ENCODE measurements at regions not wholly inside any gene's neighbourhood (a gene's known extent, or its start where the extent isn't known, plus 50 kb on each side); places are given as distances from the start of the nearest gene placed in this dataset.

GRCh38 chrX:27132862-27133261 lies 330.3 kb downstream of the PPP4R3C start:
- TF ChIP-seq, protein P1, sequence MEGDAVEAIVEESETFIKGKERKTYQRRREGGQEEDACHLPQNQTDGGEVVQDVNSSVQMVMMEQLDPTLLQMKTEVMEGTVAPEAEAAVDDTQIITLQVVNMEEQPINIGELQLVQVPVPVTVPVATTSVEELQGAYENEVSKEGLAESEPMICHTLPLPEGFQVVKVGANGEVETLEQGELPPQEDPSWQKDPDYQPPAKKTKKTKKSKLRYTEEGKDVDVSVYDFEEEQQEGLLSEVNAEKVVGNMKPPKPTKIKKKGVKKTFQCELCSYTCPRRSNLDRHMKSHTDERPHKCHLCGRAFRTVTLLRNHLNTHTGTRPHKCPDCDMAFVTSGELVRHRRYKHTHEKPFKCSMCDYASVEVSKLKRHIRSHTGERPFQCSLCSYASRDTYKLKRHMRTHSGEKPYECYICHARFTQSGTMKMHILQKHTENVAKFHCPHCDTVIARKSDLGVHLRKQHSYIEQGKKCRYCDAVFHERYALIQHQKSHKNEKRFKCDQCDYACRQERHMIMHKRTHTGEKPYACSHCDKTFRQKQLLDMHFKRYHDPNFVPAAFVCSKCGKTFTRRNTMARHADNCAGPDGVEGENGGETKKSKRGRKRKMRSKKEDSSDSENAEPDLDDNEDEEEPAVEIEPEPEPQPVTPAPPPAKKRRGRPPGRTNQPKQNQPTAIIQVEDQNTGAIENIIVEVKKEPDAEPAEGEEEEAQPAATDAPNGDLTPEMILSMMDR (IDR thresholded peaks at IDR 0.05) = no peak

- TF ChIP-seq, protein P1 (IDR thresholded peaks at IDR 0.05) = no peak
These were observed 376.9 kb downstream of the PPP4R3C start for GRCh38 chrX:27086237-27086636.

DNA sequence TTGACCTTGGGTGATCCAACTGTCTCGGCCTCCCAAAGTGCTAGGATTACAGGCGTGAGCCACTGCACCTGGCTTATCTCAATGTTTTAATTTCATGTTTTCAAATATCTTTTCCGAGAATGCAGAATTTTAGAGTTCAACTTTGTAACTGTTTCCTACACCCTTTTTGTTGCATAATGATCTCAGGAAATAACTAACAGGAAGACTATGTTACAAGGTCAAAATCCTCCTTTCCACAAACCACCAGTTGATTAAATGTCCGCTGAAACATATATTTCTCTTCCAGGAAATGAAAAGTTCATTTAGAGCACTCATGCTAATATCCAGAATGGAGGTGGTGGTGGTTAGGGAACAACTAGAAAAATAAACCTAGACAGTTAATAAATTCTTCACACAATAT lies 377.8 kb downstream of the PPP4R3C start:
- TF ChIP-seq, protein P1 (IDR thresholded peaks at IDR 0.05) = no peak

GRCh38 chrX:27078371-27078770 lies 384.8 kb downstream of the PPP4R3C start:
- TF ChIP-seq, protein P1 (IDR thresholded peaks at IDR 0.05) = no peak

- TF ChIP-seq, protein P1 (IDR thresholded peaks at IDR 0.05) = no peak
These were observed 405.3 kb downstream of the PPP4R3C start for GRCh38 chrX:27057883-27058282.

- TF ChIP-seq, protein P1 (IDR thresholded peaks at IDR 0.05) = no peak
These were observed 423.8 kb downstream of the PPP4R3C start for GRCh38 chrX:27039332-27039731.

GRCh38 chrX:27008486-27008885 lies 454.7 kb downstream of the PPP4R3C start:
- TF ChIP-seq, protein P1 (IDR thresholded peaks at IDR 0.05) = no peak

GRCh38 chrX:26999634-27000033 lies 463.5 kb downstream of the PPP4R3C start:
- TF ChIP-seq, protein P1 (IDR thresholded peaks at IDR 0.05) = no peak
